ENCODE measurements at regions not wholly inside any gene's neighbourhood (a gene's known extent, or its start where the extent isn't known, plus 50 kb on each side); places are given as distances from the start of the nearest gene placed in this dataset.

DNA sequence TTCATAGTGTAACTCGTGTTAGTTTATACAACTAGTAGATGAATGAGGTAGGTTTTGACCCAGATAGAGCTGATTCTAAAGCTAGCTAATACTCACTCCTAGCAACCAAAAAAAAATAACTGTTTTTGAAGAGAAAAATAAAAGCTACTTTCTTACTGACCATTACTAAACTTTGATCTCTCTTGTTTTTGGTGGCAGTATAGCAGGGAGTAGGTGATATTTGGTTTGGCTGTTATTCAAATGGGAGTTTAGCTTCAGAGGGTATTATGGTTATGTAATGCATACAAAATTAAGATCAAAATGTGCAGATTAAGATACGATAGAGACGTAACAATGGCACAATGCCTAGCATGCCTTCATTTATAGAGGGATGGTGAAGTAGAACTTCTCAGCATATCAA lies 1104.5 kb downstream of the PCDH19 start (continued):
- TF ChIP-seq, protein P1, sequence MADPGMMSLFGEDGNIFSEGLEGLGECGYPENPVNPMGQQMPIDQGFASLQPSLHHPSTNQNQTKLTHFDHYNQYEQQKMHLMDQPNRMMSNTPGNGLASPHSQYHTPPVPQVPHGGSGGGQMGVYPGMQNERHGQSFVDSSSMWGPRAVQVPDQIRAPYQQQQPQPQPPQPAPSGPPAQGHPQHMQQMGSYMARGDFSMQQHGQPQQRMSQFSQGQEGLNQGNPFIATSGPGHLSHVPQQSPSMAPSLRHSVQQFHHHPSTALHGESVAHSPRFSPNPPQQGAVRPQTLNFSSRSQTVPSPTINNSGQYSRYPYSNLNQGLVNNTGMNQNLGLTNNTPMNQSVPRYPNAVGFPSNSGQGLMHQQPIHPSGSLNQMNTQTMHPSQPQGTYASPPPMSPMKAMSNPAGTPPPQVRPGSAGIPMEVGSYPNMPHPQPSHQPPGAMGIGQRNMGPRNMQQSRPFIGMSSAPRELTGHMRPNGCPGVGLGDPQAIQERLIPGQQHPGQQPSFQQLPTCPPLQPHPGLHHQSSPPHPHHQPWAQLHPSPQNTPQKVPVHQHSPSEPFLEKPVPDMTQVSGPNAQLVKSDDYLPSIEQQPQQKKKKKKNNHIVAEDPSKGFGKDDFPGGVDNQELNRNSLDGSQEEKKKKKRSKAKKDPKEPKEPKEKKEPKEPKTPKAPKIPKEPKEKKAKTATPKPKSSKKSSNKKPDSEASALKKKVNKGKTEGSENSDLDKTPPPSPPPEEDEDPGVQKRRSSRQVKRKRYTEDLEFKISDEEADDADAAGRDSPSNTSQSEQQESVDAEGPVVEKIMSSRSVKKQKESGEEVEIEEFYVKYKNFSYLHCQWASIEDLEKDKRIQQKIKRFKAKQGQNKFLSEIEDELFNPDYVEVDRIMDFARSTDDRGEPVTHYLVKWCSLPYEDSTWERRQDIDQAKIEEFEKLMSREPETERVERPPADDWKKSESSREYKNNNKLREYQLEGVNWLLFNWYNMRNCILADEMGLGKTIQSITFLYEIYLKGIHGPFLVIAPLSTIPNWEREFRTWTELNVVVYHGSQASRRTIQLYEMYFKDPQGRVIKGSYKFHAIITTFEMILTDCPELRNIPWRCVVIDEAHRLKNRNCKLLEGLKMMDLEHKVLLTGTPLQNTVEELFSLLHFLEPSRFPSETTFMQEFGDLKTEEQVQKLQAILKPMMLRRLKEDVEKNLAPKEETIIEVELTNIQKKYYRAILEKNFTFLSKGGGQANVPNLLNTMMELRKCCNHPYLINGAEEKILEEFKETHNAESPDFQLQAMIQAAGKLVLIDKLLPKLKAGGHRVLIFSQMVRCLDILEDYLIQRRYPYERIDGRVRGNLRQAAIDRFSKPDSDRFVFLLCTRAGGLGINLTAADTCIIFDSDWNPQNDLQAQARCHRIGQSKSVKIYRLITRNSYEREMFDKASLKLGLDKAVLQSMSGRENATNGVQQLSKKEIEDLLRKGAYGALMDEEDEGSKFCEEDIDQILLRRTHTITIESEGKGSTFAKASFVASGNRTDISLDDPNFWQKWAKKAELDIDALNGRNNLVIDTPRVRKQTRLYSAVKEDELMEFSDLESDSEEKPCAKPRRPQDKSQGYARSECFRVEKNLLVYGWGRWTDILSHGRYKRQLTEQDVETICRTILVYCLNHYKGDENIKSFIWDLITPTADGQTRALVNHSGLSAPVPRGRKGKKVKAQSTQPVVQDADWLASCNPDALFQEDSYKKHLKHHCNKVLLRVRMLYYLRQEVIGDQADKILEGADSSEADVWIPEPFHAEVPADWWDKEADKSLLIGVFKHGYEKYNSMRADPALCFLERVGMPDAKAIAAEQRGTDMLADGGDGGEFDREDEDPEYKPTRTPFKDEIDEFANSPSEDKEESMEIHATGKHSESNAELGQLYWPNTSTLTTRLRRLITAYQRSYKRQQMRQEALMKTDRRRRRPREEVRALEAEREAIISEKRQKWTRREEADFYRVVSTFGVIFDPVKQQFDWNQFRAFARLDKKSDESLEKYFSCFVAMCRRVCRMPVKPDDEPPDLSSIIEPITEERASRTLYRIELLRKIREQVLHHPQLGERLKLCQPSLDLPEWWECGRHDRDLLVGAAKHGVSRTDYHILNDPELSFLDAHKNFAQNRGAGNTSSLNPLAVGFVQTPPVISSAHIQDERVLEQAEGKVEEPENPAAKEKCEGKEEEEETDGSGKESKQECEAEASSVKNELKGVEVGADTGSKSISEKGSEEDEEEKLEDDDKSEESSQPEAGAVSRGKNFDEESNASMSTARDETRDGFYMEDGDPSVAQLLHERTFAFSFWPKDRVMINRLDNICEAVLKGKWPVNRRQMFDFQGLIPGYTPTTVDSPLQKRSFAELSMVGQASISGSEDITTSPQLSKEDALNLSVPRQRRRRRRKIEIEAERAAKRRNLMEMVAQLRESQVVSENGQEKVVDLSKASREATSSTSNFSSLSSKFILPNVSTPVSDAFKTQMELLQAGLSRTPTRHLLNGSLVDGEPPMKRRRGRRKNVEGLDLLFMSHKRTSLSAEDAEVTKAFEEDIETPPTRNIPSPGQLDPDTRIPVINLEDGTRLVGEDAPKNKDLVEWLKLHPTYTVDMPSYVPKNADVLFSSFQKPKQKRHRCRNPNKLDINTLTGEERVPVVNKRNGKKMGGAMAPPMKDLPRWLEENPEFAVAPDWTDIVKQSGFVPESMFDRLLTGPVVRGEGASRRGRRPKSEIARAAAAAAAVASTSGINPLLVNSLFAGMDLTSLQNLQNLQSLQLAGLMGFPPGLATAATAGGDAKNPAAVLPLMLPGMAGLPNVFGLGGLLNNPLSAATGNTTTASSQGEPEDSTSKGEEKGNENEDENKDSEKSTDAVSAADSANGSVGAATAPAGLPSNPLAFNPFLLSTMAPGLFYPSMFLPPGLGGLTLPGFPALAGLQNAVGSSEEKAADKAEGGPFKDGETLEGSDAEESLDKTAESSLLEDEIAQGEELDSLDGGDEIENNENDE (IDR thresholded peaks at IDR 0.05; ENCODE audit: insufficient replicate concordance, low read length), result no peak
- TF ChIP-seq HDAC6 (IDR thresholded peaks at IDR 0.05; ENCODE audit: low read depth, low read length), result no peak
- TF ChIP-seq CHD2 (IDR thresholded peaks at IDR 0.05; ENCODE audit: low read length), result no peak
- TF ChIP-seq SAP30 (IDR thresholded peaks at IDR 0.05; ENCODE audit: insufficient read depth, insufficient replicate concordance, low read length), result no peak
- no peak for TF ChIP-seq RXRA (IDR thresholded peaks at IDR 0.05; ENCODE audit: insufficient read depth, low read depth, low read length)

Data from H1 (cell line).